Heart right ventricle (tissue), 16 donors: ENCODE measurements at regions not wholly inside any gene's neighbourhood (a gene's known extent, or its start where the extent isn't known, plus 50 kb on each side); places are given as distances from the start of the nearest gene placed in this dataset.

ENCODE experiments used
- ATAC-seq, 8 donors: fragments of 200-7000 bp; cut with Tn5 transposase; one replicate each; pipeline ENCODE4 v1.9.1; 2020; ENCODE audit warnings: mild to moderate bottlenecking in 8 of 8, moderate library complexity in 8 of 8, moderate number of reproducible peaks in 1 of 8
- DNase-seq, 2 donors: peaks; one replicate each; pipeline ENCODE4 v3.0.0-alpha.2; 2020
- H3K27ac ChIP-seq, 10 donors: fragments of 200-600 bp; sonication (generic) in 2 of 10; one replicate each; pipeline versions ENCODE4 v1.5.0 to v1.8.0; 2020 to 2022; ENCODE audit warnings: mild to moderate bottlenecking in 3 of 10
- H3K27me3 ChIP-seq, 7 donors: fragments of 200-600 bp; one replicate each; pipeline ENCODE4 v1.8.0; 2021 to 2022; ENCODE audit warnings: mild to moderate bottlenecking in 2 of 7
- H3K36me3 ChIP-seq, 9 donors: fragments of 200-600 bp; sonication (generic) in 1 of 9; one replicate each; pipeline versions ENCODE4 v1.5.0 to v1.8.0; 2020 to 2022; ENCODE audit warnings: mild to moderate bottlenecking in 2 of 9
- H3K4me1 ChIP-seq, 9 donors: fragments of 200-600 bp; sonication (generic) in 1 of 9; one replicate each; pipeline versions ENCODE4 v1.5.0 to v1.8.0; 2020 to 2022; ENCODE audit warnings: mild to moderate bottlenecking in 4 of 9
- H3K4me3 ChIP-seq, 10 donors: fragments of 200-600 bp; sonication (generic) in 2 of 10; one replicate each; pipeline versions ENCODE4 v1.5.0 to v1.8.0; 2020 to 2022; ENCODE audit warnings: mild to moderate bottlenecking in 7 of 10, moderate library complexity in 2 of 10
- H3K9me3 ChIP-seq, 11 donors: fragments of 200-600 bp in 10 of 11; sonication (generic) in 2 of 11; one replicate each; pipeline versions ENCODE4 v1.5.0 to v1.8.0; 2013 to 2022; ENCODE audit warnings: mild to moderate bottlenecking in 2 of 11, control low read depth in 1 of 11, moderate library complexity in 1 of 11
- WGBS, 2 donors: extraction: QIAGEN DNeasy Blood & Tissue Kit; methylation state at CpG; one replicate each; pipeline ENCODE4 v1.1.7; 2013; ENCODE audit warnings: inconsistent platforms in 1 of 2; 5-methylcytosine and 5-hydroxymethylcytosine counted together
- intact Hi-C, 10 donors: fragments of 100-400 bp; cut with DNase I; formaldehyde crosslinking; loops; one replicate each; pipeline versions ENCODE4 v1.11.1 to v1.14.2; 2022
- TF ChIP-seq, protein P1 (sequence below), 9 donors: fragments of 200-600 bp; sonication (generic) in 2 of 9; IDR thresholded peaks; one replicate each; pipeline versions ENCODE4 v1.5.0 to v1.8.0; 2021 to 2022; ENCODE audit warnings: antibody characterized with exemption in 9 of 9, mild to moderate bottlenecking in 5 of 9, moderate library complexity in 1 of 9
- donor health status: Arrhythmogenic right ventricular cardiomyopathy.
- donor health status: ischemic (EF 13 %, LVEDD 7.1; RV severe dilation, severe dysfunction).
- donor health status: healthy with polysubstance abuse.
- donor health status: DM: no; HTN: yes; CAD: no.
- donor health status: DM: no; HTN: no; CAD: no.
- donor health status: ischemic (EF 25% LVEDD 6.9; RV normal size, moderate dysfunction).
- donor health status: ischemic (EF 25% LVEDD 5.7; RV mildly dilated, moderate dysfunction).
- donor health status: healthy.
- donor health status: DM: yes; HTN: yes; CAD: no.
- donor health status: Ischemic cardiomyopathy.
- donor health status: ischemic (EF 35%, LVEDD 5.7; RV mildly dilated, moderate dysfunction).
- donor health status: nonischemic (EF 11% LVEDD 7.7; RV severe dilation, severe dysfunction).
- donor health status: DM: yes; HTN: yes; CAD: no.
- donor health status: PGD.
- donor health status: ischemic (EF 29% LVEDD 5.4; RV normal size, mild dysfunction).
- donor health status: nonischemic (EF 23%, LVEDD 6.1; RV moderate dilation, normal function).

DNA sequence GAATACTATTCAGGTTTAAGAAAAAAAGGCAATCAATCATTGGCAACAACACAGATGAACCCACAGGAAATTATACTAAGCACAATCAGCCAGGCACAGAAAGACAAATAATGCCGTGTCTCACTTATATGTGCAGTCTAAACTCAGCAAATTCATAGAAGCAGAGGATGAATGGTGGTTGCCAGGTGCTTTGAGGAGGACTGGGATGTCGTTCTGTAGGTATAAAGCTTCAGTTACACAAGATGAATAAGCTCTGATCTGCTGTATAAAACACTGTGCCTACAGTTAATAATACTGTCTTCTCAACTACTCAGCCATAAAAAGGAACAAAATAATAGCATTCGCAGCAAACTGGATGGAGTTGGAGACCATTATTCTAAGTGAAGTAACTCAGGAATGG lies 324.8 kb upstream of the HSFY2 start:
- WGBS, 2 donors, result 69 to 71% methylated on average over 3 of the region's 3 CpGs
- TF ChIP-seq, protein P1, sequence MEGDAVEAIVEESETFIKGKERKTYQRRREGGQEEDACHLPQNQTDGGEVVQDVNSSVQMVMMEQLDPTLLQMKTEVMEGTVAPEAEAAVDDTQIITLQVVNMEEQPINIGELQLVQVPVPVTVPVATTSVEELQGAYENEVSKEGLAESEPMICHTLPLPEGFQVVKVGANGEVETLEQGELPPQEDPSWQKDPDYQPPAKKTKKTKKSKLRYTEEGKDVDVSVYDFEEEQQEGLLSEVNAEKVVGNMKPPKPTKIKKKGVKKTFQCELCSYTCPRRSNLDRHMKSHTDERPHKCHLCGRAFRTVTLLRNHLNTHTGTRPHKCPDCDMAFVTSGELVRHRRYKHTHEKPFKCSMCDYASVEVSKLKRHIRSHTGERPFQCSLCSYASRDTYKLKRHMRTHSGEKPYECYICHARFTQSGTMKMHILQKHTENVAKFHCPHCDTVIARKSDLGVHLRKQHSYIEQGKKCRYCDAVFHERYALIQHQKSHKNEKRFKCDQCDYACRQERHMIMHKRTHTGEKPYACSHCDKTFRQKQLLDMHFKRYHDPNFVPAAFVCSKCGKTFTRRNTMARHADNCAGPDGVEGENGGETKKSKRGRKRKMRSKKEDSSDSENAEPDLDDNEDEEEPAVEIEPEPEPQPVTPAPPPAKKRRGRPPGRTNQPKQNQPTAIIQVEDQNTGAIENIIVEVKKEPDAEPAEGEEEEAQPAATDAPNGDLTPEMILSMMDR (IDR thresholded peaks at IDR 0.05), result no peak
- Histone ChIP-seq H3K36me3 (no peaks in the 10 kb centered on the region), H3K9me3 (no peaks in the 10 kb centered on the region), H3K27me3 (peaks cover 0 to 3% (median 0%) of the 10 kb centered on the region in 7 donors), H3K4me1 (no peaks in the 10 kb centered on the region), H3K27ac (no peak overlapping the region), H3K4me3 (no peak overlapping the region)
- no peak for ATAC-seq
- no peak for DNase-seq
- intact Hi-C loops, result no loop called here

DNA sequence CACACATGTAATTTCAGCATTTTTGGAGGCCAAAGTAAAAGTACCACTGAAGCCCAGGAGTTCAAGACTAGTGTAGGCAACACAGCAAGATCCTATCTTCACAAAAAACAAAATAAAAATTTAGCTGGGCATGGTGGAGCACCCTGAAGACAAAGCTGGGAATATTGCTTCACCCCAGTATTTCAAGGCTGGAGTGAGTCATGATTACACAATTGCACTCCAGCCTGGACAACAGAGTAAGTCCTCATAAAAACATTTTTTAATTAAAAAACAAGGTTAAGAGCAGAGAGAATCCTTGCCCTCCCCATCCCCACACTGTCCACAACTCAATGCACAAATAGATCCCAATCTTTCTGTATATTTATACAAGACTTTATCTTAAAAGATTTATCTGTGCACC lies 321.9 kb upstream of the HSFY2 start:
- Histone ChIP-seq H3K36me3 (no peaks in the 10 kb centered on the region), H3K27ac (no peak overlapping the region), H3K27me3 (peaks cover 0 to 3% (median 0%) of the 10 kb centered on the region in 7 donors), H3K9me3 (no peaks in the 10 kb centered on the region), H3K4me1 (no peaks in the 10 kb centered on the region), H3K4me3 (no peak overlapping the region)
- intact Hi-C loops, result no loop called here
- no peak for ATAC-seq
- TF ChIP-seq, protein P1 (IDR thresholded peaks at IDR 0.05), result no peak
- no peak for DNase-seq

DNA sequence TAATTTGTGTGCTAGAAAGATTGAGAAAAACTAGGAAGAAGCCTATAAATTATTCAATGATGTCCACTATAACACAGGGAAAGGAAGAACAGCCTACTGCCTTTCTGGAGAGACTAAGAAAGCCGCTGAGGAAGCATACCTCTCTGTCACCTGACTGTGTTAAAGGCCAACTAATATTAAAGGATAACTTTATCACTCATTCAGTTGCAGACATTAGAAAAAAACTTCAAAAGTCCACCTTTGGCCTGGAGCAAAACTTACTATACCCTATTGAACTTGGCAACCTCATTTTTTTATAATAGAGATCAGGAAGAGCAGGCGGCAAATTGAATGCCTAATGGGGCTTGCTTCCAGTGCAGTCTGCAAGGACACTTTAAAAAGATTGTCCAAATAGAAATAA lies 309.5 kb upstream of the HSFY2 start:
- no peak overlapping the region for H3K4me3 ChIP-seq
- no peak overlapping the region for H3K27ac ChIP-seq
- intact Hi-C loops, result no loop called here
- DNase-seq (no peak), ATAC-seq (no peak)
- no peaks in the 10 kb centered on the region for H3K9me3 ChIP-seq
- H3K4me1 ChIP-seq, result peaks cover 0 to 2% (median 0%) of the 10 kb centered on the region in 9 donors
- H3K36me3 ChIP-seq, result no peaks in the 10 kb centered on the region
- TF ChIP-seq, protein P1 (IDR thresholded peaks at IDR 0.05), result no peak
- 97% methylated on average over 2 of the region's 2 CpGs for WGBS, 2 donors
- no peaks in the 10 kb centered on the region for H3K27me3 ChIP-seq

DNA sequence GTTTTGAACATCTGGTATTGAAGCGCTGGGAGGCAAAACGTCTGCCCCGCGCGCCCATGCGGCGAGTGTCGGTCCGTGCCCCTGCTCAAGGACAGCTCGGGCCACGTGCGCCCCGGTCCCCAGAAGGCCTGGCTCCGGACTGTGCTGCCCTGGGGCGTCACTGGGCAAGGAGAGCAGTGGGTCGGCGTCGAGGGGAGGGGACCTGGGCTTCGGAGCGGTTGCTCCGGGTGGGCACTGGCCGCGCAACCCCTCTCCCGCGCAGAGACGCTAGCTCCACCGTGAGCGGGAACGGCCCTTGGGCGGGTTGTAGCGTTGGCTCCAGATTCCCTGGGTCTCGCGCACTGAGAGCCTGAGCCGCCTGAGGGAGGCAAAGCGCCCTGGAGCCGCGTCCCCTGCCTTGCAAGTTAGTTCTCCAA lies 304.2 kb upstream of the HSFY2 start:
- WGBS, 2 donors, result 1 to 5% methylated on average over 32 to 37 of the region's 37 CpGs
- Histone ChIP-seq H3K4me1 (peaks cover 0 to 4% (median 0%) of the 10 kb centered on the region in 9 donors), H3K4me3 (peak overlapping the region in 7 of 10 donors; percentile 24 to 75 (median 69)), H3K36me3 (no peaks in the 10 kb centered on the region), H3K27ac (peak overlapping the region in 7 of 10 donors; percentile 35 to 88 (median 85)), H3K9me3 (no peaks in the 10 kb centered on the region), H3K27me3 (no peaks in the 10 kb centered on the region)
- TF ChIP-seq, protein P1 (IDR thresholded peaks at IDR 0.05), result peak in 2 of 9 donors; percentile 16 to 21
- intact Hi-C loops, result loop anchor here in 1 of 10 donors (10.0 kb wide), 2 partner anchors 53 to 1497 kb away; partner anchors contain the start of gene EIF1AY
- DNase-seq, result peak; percentile 19 to 33
- peak in 5 of 8 donors; percentile 46 to 64 (median 60) for ATAC-seq
